ENCODE measurements at regions not wholly inside any gene's neighbourhood (a gene's known extent, or its start where the extent isn't known, plus 50 kb on each side); places are given as distances from the start of the nearest gene placed in this dataset.

DNA sequence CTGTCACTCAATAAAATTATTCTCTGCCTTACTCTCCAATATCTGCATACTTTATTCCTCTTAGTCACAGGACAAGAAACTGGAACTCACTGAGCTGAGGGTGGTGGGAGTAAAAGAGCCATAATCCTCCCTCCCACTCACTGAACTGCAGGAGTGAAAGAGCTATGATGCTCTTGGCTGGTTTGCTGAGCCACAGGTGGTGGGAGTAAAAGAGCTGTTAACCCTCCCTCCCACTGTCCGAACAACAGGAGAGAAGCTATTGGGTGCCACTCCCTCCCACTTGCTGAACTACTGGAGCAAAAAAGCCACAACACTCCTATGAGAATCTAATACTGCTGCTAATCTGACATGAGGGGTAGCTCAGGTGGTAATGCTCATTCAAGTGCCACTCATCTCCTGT is 391.0 kb downstream of the NSUN3 start:
- Histone ChIP-seq H3K4me2 (ENCODE audit: insufficient read depth, low read length) (no peak overlapping the region), H3K27me3 (ENCODE audit: control insufficient read depth in 2 of 2, insufficient read depth in 2 of 2, low read length in 2 of 2) (no peaks in the 10 kb centered on the region), H3K36me3 (ENCODE audit: control insufficient read depth, insufficient read depth, low read length) (no peaks in the 10 kb centered on the region), H4K20me1 (replicated peaks; ENCODE audit: control insufficient read depth, insufficient read depth, low read length) (no peaks in the 10 kb centered on the region), H3K4me1 (replicated peaks in 1 of 2; ENCODE audit: control insufficient read depth in 2 of 2, insufficient read depth in 2 of 2, low read length in 2 of 2) (no peaks in the 10 kb centered on the region), H3K9ac (ENCODE audit: insufficient read depth in 1 of 2, low read depth in 2 of 2, low read length in 2 of 2) (no peak overlapping the region), H3K79me2 (ENCODE audit: control insufficient read depth, insufficient read depth, low read length) (no peaks in the 10 kb centered on the region), H3K9me1 (ENCODE audit: control insufficient read depth, insufficient read depth, low read length) (no peaks in the 10 kb centered on the region), H3K27ac (ENCODE audit: extremely low read depth, low read depth, low read length) (no peak overlapping the region), H3K4me3 (no peak overlapping the region), H3K9me3 (replicated peaks; ENCODE audit: control insufficient read depth, insufficient read depth, low read depth, low read length) (no peaks in the 10 kb centered on the region), H2AFZ (ENCODE audit: low read depth, low read length) (no peak overlapping the region)
- ChIA-PET POLR2A (no interaction called here), CTCF (ENCODE audit: low intra/inter-chr PET ratio) (no interaction called here)
- no peak for FAIRE-seq
- BruUV-seq (replicated peaks), result no TSS peak
- in situ Hi-C loops (cut with MboI), result no loop called here
- intact Hi-C loops (cut with micrococcal nuclease), result no loop called here
- WGBS (ENCODE audit: insufficient coverage, low coverage, missing lambda C conversion rate), result 0% methylated on average over 1 of the region's 1 CpG
- ATAC-seq, result no peak
- no peak for DNase-seq (ENCODE audit: extremely low read depth in 1 of 4, low spot score in 3 of 4)
- no peak for TF ChIP-seq BHLHE40 (IDR thresholded peaks at IDR 0.05; ENCODE audit: low read length)
- no peak for TF ChIP-seq ZNF384 (IDR thresholded peaks at IDR 0.05; ENCODE audit: low read depth, low read length)
- TF ChIP-seq HNRNPUL1 (IDR thresholded peaks at IDR 0.05; ENCODE audit: low read length), result no peak
- no peak for TF ChIP-seq CCAR2 (IDR thresholded peaks at IDR 0.05; ENCODE audit: low read depth, low read length)
- no peak for TF ChIP-seq RBM17 (IDR thresholded peaks at IDR 0.05; ENCODE audit: borderline replicate concordance, low read depth, low read length)
- TF ChIP-seq SMARCE1 (IDR thresholded peaks at IDR 0.05), result no peak
- no peak for TF ChIP-seq TAF1 (IDR thresholded peaks at IDR 0.05; ENCODE audit: control insufficient read depth, extremely low read depth, insufficient read depth, low read length, severe bottlenecking)
- no peak for TF ChIP-seq CLOCK (CRISPR knock-in tag; IDR thresholded peaks at IDR 0.05; ENCODE audit: borderline replicate concordance)
- TF ChIP-seq OTX1 (CRISPR knock-in tag; IDR thresholded peaks at IDR 0.05), result no peak
- TF ChIP-seq, protein P1, sequence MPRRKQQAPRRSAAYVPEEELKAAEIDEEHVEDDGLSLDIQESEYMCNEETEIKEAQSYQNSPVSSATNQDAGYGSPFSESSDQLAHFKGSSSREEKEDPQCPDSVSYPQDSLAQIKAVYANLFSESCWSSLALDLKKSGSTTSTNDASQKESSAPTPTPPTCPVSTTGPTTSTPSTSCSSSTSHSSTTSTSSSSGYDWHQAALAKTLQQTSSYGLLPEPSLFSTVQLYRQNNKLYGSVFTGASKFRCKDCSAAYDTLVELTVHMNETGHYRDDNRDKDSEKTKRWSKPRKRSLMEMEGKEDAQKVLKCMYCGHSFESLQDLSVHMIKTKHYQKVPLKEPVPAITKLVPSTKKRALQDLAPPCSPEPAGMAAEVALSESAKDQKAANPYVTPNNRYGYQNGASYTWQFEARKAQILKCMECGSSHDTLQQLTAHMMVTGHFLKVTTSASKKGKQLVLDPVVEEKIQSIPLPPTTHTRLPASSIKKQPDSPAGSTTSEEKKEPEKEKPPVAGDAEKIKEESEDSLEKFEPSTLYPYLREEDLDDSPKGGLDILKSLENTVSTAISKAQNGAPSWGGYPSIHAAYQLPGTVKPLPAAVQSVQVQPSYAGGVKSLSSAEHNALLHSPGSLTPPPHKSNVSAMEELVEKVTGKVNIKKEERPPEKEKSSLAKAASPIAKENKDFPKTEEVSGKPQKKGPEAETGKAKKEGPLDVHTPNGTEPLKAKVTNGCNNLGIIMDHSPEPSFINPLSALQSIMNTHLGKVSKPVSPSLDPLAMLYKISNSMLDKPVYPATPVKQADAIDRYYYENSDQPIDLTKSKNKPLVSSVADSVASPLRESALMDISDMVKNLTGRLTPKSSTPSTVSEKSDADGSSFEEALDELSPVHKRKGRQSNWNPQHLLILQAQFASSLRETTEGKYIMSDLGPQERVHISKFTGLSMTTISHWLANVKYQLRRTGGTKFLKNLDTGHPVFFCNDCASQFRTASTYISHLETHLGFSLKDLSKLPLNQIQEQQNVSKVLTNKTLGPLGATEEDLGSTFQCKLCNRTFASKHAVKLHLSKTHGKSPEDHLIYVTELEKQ (CRISPR knock-in tag; IDR thresholded peaks at IDR 0.05), result no peak
- TF ChIP-seq, protein P2, sequence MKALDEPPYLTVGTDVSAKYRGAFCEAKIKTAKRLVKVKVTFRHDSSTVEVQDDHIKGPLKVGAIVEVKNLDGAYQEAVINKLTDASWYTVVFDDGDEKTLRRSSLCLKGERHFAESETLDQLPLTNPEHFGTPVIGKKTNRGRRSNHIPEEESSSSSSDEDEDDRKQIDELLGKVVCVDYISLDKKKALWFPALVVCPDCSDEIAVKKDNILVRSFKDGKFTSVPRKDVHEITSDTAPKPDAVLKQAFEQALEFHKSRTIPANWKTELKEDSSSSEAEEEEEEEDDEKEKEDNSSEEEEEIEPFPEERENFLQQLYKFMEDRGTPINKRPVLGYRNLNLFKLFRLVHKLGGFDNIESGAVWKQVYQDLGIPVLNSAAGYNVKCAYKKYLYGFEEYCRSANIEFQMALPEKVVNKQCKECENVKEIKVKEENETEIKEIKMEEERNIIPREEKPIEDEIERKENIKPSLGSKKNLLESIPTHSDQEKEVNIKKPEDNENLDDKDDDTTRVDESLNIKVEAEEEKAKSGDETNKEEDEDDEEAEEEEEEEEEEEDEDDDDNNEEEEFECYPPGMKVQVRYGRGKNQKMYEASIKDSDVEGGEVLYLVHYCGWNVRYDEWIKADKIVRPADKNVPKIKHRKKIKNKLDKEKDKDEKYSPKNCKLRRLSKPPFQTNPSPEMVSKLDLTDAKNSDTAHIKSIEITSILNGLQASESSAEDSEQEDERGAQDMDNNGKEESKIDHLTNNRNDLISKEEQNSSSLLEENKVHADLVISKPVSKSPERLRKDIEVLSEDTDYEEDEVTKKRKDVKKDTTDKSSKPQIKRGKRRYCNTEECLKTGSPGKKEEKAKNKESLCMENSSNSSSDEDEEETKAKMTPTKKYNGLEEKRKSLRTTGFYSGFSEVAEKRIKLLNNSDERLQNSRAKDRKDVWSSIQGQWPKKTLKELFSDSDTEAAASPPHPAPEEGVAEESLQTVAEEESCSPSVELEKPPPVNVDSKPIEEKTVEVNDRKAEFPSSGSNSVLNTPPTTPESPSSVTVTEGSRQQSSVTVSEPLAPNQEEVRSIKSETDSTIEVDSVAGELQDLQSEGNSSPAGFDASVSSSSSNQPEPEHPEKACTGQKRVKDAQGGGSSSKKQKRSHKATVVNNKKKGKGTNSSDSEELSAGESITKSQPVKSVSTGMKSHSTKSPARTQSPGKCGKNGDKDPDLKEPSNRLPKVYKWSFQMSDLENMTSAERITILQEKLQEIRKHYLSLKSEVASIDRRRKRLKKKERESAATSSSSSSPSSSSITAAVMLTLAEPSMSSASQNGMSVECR (CRISPR knock-in tag; IDR thresholded peaks at IDR 0.05), result no peak
- TF ChIP-seq ZBTB26 (CRISPR knock-in tag; IDR thresholded peaks at IDR 0.05), result no peak

Data from K562 (cell line).